HG03025 (cell line): ENCODE measurements at regions not wholly inside any gene's neighbourhood (a gene's known extent, or its start where the extent isn't known, plus 50 kb on each side); places are given as distances from the start of the nearest gene placed in this dataset.
A peak's percentile ranks its signal among the peaks of the same experiment; 100 is the strongest.
"Not testable (repeated sequence)": the region's sequence is repeated elsewhere in the genome, so short reads cannot be mapped to it uniquely, and the experiment has no call there.

ENCODE experiments used
- ATAC-seq: cut with Tn5 transposase; IDR thresholded peaks from one replicate; pipeline ENCODE4 v1.9.1; 2021; ENCODE audit warnings: mild to moderate bottlenecking, moderate library complexity; ENCODE audit not compliant: unreplicated experiment, low FRiP score

DNA sequence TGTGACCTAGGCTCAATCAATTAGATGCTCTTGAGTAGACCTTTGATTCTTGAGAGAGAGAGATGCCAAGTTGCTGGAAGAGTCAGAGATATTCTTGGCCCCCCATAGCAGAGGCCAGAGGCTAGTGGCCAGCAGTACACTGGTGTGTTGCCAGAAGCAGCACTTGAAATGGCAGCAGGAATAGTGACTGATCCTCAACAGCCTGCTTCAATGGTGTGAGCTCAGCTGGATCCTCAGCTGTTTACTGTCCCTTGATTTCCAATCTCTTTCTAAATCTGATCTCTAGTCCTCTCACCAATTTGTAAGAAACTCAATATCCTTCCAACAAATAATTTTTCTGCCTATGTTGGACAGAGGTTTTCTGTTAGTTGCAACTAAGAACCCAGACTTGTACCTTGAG lies 170.3 kb upstream of the CCDC54 start:
- no peak for ATAC-seq

- no peak for ATAC-seq
Measured at GRCh38 chr3:107208100-107208499, 169.1 kb upstream of the CCDC54 start.

GRCh38 chr3:107208796-107209195 lies 168.4 kb upstream of the CCDC54 start:
- ATAC-seq = no peak

- ATAC-seq = no peak
Measured at GRCh38 chr3:107209302-107209990, 167.8 kb upstream of the CCDC54 start.

DNA sequence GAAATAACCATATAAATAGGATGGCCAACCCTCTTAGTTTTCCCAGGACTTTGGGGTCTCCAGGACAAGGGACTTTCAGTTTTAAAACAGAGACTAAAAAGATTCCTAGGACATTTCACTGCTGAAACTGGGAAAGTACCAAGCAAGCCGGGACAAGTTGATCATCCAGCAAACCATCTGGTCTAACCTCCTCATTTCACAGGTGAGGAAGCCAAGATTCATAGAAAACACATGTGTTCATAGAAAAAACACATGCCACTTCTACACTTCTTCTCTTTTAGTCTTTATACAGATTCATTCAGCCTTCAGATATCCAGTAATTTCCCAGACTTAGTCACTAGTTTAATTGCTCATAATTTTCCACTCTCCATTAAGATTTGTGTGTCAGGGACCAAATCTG lies 165.6 kb upstream of the CCDC54 start:
- no peak for ATAC-seq

DNA sequence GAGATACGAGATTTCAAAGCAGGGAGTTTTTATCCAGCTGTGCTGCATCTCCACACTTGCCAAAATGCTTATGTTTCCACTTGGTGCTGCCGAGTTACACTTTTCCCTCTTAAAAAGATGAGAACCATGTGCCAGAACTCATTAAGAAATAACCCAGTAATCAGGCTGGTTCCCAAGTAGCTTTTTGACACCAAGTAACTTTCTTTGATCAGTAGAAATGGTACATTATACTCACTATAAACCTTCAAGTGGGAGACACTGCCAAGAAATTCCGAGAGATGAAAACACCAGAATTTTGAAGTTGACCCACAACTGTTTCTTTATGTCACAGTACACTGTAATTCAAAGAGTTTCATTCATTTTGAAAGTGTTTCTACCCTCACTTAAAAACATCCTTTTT lies 164.6 kb upstream of the CCDC54 start:
- no peak for ATAC-seq

GRCh38 chr3:107213044-107213669 lies 164.1 kb upstream of the CCDC54 start:
- no peak for ATAC-seq

DNA sequence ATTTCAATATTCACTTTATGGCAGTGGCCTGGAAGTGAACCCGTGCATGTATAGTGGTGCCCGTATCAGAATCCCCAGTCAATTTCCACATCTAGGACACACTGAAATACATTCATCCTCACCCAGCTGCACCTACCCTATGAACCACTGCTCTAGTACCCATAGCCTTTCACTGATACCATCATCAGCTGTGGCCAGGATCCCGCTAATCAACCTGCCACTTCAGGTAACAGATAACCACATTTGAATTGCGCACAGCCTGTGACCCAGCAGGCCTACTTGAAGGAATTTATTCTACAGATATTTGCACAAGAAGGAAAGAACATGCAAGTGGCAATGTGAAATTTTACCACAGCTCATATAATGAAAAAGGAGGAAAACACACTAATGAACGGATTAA lies 161.0 kb upstream of the CCDC54 start:
- ATAC-seq = no peak

GRCh38 chr3:107216711-107217110 lies 160.5 kb upstream of the CCDC54 start:
- ATAC-seq = no peak

GRCh38 chr3:107217172-107217571 lies 160.1 kb upstream of the CCDC54 start:
- no peak for ATAC-seq

- ATAC-seq = no peak
Measured at GRCh38 chr3:107218864-107219269, 158.4 kb upstream of the CCDC54 start.

DNA sequence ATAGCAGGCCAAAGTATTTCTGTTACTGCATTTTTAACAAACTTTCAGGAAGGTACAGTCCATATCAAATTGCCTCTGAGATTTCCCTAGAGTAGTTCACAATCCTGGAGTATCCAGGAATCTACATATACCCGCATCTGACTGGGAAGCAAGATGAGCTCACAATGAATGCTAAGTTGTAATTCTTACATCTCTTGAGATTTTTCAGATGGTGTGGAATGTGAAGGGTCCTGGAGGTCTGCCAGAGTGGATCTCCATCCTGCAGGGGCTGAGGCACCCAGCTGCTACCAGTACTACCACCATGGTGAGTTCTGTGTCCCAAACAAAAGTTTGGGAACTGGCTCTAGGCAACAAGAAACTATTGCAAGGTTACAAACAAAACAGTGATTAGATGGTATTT lies 156.7 kb upstream of the CCDC54 start:
- no peak for ATAC-seq

DNA sequence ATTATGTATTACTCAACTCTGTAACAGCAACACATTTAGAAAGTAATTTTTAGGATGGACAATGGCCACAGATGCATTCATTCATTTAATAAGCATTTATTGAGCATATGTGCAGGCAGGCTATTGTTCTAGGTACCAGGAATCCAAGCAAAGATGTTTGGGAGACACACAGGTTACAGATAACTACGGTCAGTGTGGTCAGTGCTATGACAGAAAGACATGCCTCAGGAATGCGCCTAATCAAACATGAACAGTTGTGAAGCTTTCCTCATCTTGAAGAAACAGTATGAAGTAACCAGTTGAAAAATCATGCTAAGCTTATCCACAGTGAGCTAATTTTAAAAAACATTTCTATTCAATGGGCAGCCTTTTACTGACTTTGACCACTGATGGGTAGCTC lies 155.4 kb upstream of the CCDC54 start:
- ATAC-seq = no peak

GRCh38 chr3:107222907-107223306 lies 154.3 kb upstream of the CCDC54 start:
- ATAC-seq = no peak

DNA sequence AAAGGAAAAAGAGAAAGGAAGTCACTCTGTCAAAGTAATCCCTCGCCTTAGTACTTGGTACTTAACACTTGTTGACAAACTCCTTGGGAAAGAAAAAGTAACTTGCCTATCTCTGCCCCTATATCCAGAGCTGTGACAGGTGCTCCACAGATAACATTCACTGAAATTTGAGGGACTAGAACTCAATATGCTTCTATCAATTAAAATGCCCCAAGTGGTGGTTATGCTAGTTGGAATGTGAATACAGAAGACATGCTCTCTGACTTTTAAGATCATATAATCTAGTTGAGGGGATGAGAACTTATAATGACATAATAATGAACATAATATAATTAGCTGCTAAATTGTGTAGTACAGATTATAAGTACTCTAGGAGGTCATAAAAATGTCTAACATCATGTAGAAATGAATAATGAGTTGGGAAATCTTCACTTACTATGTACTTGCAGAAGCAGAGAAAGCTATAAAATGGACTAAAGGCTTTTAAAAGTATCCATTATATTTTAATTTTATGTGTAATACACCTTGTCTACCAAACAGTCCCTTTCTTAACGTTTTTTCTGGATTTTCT lies 153.1 kb upstream of the CCDC54 start:
- no peak for ATAC-seq

DNA sequence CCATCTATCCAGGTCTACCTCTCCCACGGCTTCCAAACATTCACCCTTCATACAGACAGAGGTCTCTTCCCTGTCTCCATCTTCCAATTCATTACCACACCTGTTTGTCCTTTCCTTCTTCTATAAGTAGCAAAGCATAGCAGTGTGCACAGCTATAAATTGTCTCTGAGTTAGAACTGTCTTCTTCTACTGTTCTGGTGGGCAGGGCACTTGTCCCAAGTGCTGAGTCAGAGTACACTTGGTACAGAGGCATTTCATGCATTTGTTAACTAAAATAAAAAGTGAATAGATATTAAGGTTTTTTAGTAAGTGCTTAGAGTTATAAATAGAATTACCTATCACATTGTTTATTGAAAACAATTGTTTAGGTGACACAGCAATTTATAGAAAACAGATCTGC lies 150.1 kb upstream of the CCDC54 start:
- ATAC-seq = no peak

DNA sequence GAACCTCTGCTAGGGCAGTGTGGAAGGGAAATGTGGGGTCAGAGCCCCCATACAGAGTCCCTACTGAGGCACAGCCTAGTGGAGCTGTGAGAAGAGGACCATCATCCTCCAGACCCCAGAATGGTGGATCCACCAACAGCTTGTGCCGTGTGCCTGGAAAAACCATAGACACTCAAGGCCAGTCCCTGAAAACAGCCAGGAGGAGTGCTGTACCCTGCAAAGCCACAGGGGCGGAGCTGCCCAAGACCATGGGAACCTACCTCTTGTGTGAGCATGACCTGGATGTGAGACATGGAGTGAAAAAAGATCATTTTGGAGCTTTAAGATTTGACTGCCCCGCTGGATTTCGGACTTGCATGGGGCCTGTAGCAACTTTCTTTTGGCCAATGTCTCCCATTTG lies 143.4 kb upstream of the CCDC54 start:
- ATAC-seq = not testable (repeated sequence)

DNA sequence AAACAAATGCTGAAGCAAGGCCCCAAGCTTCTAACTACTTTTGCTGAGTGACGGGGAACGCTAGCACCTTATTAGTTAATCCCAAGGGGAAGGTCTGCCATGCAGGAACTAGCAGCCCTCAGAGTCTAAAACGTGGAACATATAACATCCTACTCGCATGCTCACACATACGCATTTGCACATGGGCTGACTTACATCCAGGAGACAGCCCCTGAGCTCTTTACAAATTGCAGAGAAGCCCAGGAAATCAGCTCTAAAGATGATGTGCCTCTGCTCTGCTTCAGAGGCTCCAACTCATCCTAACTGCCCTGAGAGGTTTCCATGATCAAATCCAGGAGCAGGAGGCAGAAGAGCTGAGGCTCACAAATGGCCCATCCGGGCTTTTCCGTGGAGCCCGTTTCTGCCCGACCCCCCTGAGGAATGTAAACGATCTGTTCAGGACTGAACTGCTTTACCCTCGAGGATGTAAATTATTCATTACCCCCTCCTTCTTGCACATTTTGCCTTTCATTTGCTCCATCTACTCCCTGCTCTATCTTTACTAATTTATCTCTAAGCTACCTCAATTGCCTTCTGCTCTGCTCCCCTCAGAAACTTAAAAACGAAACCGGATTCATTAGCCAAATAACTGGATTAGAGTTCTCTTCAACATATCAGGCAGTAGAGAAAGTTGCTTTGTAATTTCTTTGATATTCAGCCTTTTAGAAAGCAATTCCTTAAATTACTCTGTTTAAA lies 141.9 kb upstream of the CCDC54 start:
- ATAC-seq = no peak

- peak; percentile 65 for ATAC-seq
Measured at GRCh38 chr3:107235928-107236315, 141.3 kb upstream of the CCDC54 start.

DNA sequence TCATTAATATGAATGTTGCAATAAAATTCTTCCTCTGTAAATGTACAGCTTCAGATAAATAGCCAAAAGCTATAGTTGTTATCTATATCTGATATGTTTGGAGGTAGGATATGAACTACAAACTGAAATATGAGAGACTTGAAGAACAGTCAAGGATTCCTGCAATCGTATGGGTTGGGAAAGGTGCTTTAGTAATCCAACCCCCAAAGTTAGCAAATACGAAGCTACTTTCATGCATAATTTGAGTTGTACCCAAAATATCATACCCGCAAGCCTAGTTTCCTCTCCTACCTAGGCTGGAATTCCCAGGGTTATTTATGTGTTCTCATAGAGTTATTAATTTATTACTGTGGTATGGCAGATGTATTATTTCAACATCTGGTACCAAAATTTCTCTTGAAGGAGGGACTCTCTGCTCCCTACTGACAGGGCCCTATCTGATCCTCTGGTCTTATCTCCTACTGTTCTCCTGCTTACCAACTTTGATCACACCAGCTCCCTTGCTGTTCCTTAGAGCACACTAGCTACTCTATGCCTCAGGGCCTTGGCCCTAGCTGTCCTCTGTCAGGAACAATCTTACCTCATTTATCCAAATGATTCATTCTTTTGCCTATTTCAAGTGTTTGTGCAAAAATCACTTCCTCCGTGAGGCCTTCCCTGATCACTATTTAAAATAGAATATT lies 140.4 kb upstream of the CCDC54 start:
- ATAC-seq = no peak

DNA sequence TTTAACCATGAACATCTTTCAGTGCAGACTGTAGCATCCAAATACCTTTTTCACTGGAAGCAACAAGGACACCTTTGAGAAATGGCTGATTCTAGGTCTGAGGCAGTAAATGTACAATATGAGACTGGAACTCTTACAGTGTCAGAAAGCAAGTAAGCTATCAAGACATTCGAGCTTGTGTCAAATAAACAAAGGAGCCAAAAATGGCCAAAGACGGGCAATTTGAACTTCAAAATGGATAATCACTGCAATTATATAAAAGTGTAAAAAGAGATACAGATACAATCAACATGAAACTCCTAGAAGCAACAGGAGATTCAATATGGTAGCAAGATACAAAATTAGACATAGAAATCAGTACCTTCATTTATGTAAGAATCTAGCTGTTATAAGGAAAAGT lies 138.5 kb upstream of the CCDC54 start:
- ATAC-seq = no peak
